Esophagus muscularis mucosa (tissue), 3 donors: ENCODE measurements at regions not wholly inside any gene's neighbourhood (a gene's known extent, or its start where the extent isn't known, plus 50 kb on each side); places are given as distances from the start of the nearest gene placed in this dataset.
"Not testable (repeated sequence)": the region's sequence is repeated elsewhere in the genome, so short reads cannot be mapped to it uniquely, and the experiment has no call there.

Source experiments
- CTCF ChIP-seq, 3 experiments: fragments of 200-600 bp in 2 of 3; fragments of 450-650 bp in 1 of 3; sonication (generic) in 2 of 3; IDR thresholded peaks; one replicate each; pipeline ENCODE4 v1.5.1; 2017 to 2019; ENCODE audit warnings: antibody characterized with exemption in 3 of 3, mild to moderate bottlenecking in 2 of 3, moderate library complexity in 1 of 3
- POLR2A ChIP-seq: fragments of 450-650 bp; IDR thresholded peaks from one replicate; pipeline ENCODE4 v1.6.1; 2017; ENCODE audit warnings: antibody characterized with exemption, moderate library complexity, mild to moderate bottlenecking, low read depth
- POLR2AphosphoS5 ChIP-seq, 2 donors: sonication (generic); formaldehyde crosslinking; IDR thresholded peaks; one replicate each; pipeline ENCODE4 v1.6.1; 2017; ENCODE audit warnings: antibody characterized with exemption in 2 of 2

GRCh38 chr1:99553819-99554218 lies 92.1 kb upstream of the PALMD start:
- TF ChIP-seq POLR2AphosphoS5 (IDR thresholded peaks at IDR 0.05); CTCF (IDR thresholded peaks at IDR 0.05); POLR2A: not testable (repeated sequence)
